Osteoblast (primary cell): ENCODE measurements at regions not wholly inside any gene's neighbourhood (a gene's known extent, or its start where the extent isn't known, plus 50 kb on each side); places are given as distances from the start of the nearest gene placed in this dataset.
"Not testable (repeated sequence)": the region's sequence is repeated elsewhere in the genome, so short reads cannot be mapped to it uniquely, and the experiment has no call there.

Experiments
- DNase-seq: peaks from one replicate; pipeline ENCODE4 v3.0.0; 2011; ENCODE audit warnings: low spot score, mixed read lengths; ENCODE audit not compliant: insufficient read length; ENCODE audit errors: missing footprints
- H2AFZ ChIP-seq: 2 replicates; pipeline ENCODE4 v1.6.0; 2011; ENCODE audit warnings: mild to moderate bottlenecking, low read length
- H3K27ac ChIP-seq: 2 replicates; pipeline ENCODE4 v1.5.1; 2011; ENCODE audit warnings: mild to moderate bottlenecking, low read depth, low read length, moderate library complexity
- H3K27me3 ChIP-seq: 2 replicates; pipeline ENCODE4 v1.6.0; 2012; ENCODE audit warnings: mild to moderate bottlenecking, control low read depth, inconsistent platforms, low read length, moderate library complexity; ENCODE audit not compliant: insufficient read depth
- H3K36me3 ChIP-seq: 2 replicates; pipeline ENCODE4 v1.5.1; 2011; ENCODE audit warnings: mild to moderate bottlenecking, low read length, control low read depth, moderate library complexity; ENCODE audit not compliant: insufficient read depth
- H3K4me1 ChIP-seq: 2 replicates; pipeline ENCODE4 v1.5.1; 2011; ENCODE audit warnings: mild to moderate bottlenecking, low read length, control low read depth, moderate library complexity; ENCODE audit not compliant: insufficient read depth
- H3K4me2 ChIP-seq: 2 replicates; pipeline ENCODE4 v1.6.0; 2011; ENCODE audit warnings: mild to moderate bottlenecking, low read length; ENCODE audit not compliant: insufficient read depth
- H3K4me3 ChIP-seq: fragments of 200-600 bp; sonication (generic); 3 replicates; pipeline ENCODE4 v1.5.1; 2012; ENCODE audit warnings: mild to moderate bottlenecking, low read length, inconsistent platforms; ENCODE audit not compliant: insufficient read depth
- H3K79me2 ChIP-seq: 2 replicates; pipeline ENCODE4 v1.6.0; 2012; ENCODE audit warnings: mild to moderate bottlenecking, low read length, control low read depth, inconsistent platforms; ENCODE audit not compliant: insufficient read depth
- H3K9me3 ChIP-seq: 2 replicates; pipeline ENCODE4 v1.5.1; 2011; ENCODE audit warnings: low read depth, low read length, control low read depth
- H4K20me1 ChIP-seq: 2 replicates; pipeline ENCODE4 v1.6.0; 2012; ENCODE audit warnings: mild to moderate bottlenecking, low read length, control low read depth; ENCODE audit not compliant: insufficient read depth

DNA sequence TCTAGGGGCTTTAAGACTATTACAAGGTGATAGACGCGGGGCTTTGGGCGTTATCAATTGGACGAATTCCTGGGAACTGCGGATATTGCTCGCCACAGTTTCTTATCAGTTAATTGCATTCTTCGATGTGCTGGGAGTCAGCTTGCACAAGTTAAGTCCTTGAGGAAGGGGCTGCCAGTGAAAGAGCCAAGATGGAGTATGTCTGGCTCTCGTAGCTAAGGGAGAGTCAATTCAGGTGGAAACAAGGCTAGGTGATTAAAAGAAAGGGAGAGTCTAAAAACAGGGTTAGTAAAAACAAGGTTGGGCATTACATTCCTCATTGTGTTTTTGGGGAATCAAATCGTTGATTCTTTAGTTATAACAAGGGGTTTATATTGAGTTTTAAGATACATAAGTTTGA is 121.6 kb downstream of the UNC93B1 start:
- not testable (repeated sequence) for H3K9me3 ChIP-seq, H3K36me3 ChIP-seq, H3K79me2 ChIP-seq, H3K27ac ChIP-seq, H2AFZ ChIP-seq, H4K20me1 ChIP-seq, H3K4me2 ChIP-seq, H3K27me3 ChIP-seq, H3K4me1 ChIP-seq, DNase-seq, H3K4me3 ChIP-seq

DNA sequence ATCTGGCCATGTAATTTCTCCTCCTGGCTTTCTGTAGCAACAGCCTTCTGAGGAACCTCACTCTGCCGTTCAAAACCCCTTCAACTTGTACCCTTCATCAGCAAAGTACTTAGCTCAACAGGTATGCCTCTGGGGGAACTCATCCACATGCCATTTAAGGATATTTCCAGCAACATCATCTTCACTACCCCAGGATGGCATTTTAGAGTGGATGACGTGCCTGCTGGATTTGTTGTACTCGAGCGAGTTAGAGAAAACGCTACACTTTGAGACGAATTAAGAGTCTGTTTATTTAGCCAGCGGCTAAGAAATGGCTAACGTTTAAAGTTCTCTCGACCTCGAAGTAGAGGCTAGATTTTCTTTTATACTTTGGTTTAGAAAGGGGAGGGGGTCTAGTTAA is 122.1 kb downstream of the UNC93B1 start:
- not testable (repeated sequence) for H3K9me3 ChIP-seq, H3K4me2 ChIP-seq, DNase-seq, H3K4me1 ChIP-seq, H2AFZ ChIP-seq, H3K79me2 ChIP-seq, H3K27me3 ChIP-seq, H3K4me3 ChIP-seq, H3K27ac ChIP-seq, H4K20me1 ChIP-seq, H3K36me3 ChIP-seq

DNA sequence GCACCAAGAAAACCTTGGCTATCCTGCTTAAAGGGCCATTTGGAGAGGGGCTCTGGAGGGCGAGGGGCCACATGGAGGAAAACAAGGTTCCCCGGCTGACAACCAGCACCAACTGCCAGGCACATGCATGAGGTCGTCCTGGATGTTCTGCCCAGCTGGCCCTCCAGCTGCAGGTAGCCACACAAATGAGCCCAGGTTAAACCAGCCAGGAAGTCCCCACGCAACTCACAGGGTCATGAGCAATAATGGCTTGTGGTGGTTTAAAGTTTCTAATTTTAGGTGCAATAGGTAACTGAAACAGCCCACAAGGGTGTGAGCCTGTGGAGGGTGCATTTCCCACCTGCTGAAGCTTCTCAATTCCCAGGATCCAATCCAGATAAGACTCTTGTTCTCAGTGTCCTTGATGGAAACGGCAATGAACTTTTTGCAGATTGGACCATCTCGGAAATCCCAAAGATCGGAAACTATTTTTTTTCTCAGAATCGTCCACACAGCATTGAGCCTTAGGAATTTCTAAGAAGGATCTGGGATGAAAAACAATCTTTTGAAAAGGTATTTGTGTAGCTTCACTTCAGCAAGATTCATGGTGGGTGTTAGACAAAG is 123.2 kb downstream of the UNC93B1 start:
- not testable (repeated sequence) for H3K9me3 ChIP-seq, DNase-seq, H3K4me3 ChIP-seq, H3K27ac ChIP-seq, H2AFZ ChIP-seq, H3K4me2 ChIP-seq, H3K79me2 ChIP-seq, H4K20me1 ChIP-seq, H3K4me1 ChIP-seq, H3K27me3 ChIP-seq, H3K36me3 ChIP-seq

DNA sequence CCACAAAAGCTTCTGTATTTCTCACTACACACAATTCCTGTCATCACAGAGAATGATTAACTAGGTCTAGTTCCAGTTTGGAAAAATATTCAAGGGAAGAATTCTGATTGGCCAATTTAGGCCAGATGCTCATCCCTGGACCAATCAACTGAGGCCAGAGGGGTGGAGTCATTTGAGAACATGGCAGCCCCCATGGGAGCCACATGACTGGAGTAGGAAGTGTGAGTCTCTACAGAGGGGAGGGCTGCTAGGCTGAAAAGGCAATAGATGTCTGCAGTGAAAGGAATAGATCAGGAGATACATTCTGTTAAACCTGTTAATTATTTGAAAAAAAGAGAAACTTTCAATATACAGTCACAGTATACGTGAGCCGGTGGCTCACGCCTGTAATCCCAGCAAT is 125.2 kb downstream of the UNC93B1 start:
- H3K79me2 ChIP-seq, H3K27me3 ChIP-seq, H3K9me3 ChIP-seq, H3K4me1 ChIP-seq, H3K27ac ChIP-seq, H3K4me3 ChIP-seq, H3K4me2 ChIP-seq, H3K36me3 ChIP-seq, H4K20me1 ChIP-seq, H2AFZ ChIP-seq, DNase-seq: not testable (repeated sequence)

DNA sequence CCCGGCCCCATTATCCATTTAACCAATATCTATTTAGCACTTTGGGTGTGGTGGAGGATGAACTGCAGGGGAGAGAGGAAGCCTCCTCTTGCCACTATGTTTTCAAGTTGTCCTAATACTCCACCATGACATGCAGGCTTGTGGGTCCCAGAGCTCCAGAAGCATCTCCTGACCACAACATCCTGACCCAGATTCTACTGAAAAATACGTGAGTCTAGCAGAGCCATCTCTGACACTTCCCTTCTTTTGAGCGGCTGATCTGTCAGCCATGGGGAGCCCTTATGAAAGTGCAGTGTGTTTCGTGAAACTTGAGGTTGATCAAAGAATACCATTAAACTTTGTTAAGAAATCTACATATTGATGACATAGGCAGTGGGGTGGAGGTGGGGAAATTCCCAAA is 126.6 kb downstream of the UNC93B1 start:
- H3K4me2 ChIP-seq, H3K4me1 ChIP-seq: not testable (repeated sequence)

DNA sequence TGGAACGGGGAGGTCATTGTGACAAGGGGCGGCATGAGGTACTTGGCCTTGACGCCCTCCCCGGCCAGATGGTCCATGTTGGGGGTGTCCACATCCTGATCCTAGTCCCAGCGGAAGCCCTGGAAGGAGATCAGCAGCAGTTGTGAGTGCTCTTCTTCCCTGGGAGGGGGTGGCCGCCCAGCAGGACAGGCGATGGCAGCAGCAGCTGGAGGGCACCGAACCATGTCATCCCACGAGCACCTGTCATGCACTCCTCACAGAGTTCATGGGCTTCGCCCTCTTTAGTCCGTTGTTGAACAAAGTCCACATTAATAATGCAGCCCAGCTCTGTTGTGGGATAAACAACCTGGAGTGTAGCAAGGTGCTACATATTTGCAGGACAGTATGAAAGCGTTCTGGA is 130.7 kb downstream of the UNC93B1 start:
- not testable (repeated sequence) for H3K27ac ChIP-seq, H3K4me2 ChIP-seq, H3K4me1 ChIP-seq

More for the DNA sequence above, 126.6 kb downstream of the UNC93B1 start:
- not testable (repeated sequence) for H3K9me3 ChIP-seq, H3K36me3 ChIP-seq, H3K4me3 ChIP-seq, H3K79me2 ChIP-seq, H4K20me1 ChIP-seq, H3K27me3 ChIP-seq, H3K27ac ChIP-seq, H2AFZ ChIP-seq, DNase-seq

DNA sequence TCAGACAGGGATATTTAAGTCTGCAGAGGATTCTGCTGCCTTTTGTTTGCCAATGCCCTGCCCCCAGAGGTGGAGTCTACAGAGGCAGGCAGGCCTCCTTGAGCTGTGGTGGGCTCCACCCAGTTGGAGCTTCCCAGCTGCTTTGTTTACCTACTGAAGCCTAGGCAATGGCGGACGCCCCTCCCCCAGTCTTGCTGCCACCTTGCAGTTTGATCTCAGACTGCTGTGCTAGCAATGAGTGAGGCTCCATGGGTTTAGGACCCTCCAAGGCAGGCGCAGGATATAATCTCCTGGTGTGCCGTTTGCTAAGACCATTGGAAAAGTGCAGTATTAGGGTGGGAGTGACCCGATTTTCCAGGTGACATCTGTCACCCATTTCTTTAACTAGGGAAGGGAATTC is 132.7 kb downstream of the UNC93B1 start:
- H4K20me1 ChIP-seq, H3K27me3 ChIP-seq, H3K36me3 ChIP-seq, H3K9me3 ChIP-seq, H3K79me2 ChIP-seq, DNase-seq, H3K4me3 ChIP-seq, H2AFZ ChIP-seq, H3K27ac ChIP-seq, H3K4me1 ChIP-seq, H3K4me2 ChIP-seq: not testable (repeated sequence)

More for the DNA sequence above, 130.7 kb downstream of the UNC93B1 start:
- H3K79me2 ChIP-seq, H3K4me3 ChIP-seq, DNase-seq, H3K36me3 ChIP-seq, H2AFZ ChIP-seq, H4K20me1 ChIP-seq, H3K9me3 ChIP-seq, H3K27me3 ChIP-seq: not testable (repeated sequence)

DNA sequence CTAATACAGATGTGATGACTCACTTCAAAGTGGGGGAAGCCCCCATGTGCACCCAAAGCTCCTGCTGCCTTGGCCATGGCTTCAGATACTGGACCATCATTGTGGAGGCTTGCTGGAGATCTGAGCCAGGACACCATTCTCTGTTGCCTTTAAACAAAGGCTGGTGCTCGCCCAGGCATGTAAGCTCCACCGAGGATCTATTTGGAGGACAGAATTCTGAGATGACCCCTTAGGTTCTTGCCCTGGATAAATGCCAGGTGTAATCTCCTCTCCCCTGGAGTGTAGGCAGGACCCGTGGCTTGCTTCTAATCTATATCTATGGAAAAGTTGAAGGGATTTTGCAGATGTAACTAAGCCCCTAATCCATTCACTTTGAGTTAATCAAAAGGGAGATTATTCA is 141.0 kb downstream of the UNC93B1 start:
- DNase-seq, H2AFZ ChIP-seq, H3K27me3 ChIP-seq, H3K36me3 ChIP-seq, H3K4me3 ChIP-seq, H3K9me3 ChIP-seq, H3K79me2 ChIP-seq, H3K4me1 ChIP-seq, H3K27ac ChIP-seq, H3K4me2 ChIP-seq, H4K20me1 ChIP-seq: not testable (repeated sequence)
